Pancreas (tissue), 10 donors: ENCODE measurements at regions not wholly inside any gene's neighbourhood (a gene's known extent, or its start where the extent isn't known, plus 50 kb on each side); places are given as distances from the start of the nearest gene placed in this dataset.

Experiments used
- ATAC-seq, 4 donors: fragments of 200-7000 bp; cut with Tn5 transposase; one replicate each; pipeline versions ENCODE4 v1.8.0 to v1.9.1; 2020; ENCODE audit warnings: mild to moderate bottlenecking in 4 of 4, moderate library complexity in 4 of 4
- DNase-seq, 6 donors: peaks; one replicate each; pipeline ENCODE4 v3.0.0-alpha.2; 2020
- FAIRE-seq: peaks from 2 replicates; lab custom pipeline; 2012; peaks lifted over from hg19 to GRCh38; lab: Jason Lieb, UNC
- H3K27ac ChIP-seq, 4 donors: fragments of 200-600 bp; sonication (generic); 1 replicate in 3 of 4; 2 replicates in 1 of 4; pipeline versions ENCODE4 v1.5.0 to v1.8.0; 2020
- H3K27me3 ChIP-seq, 4 donors: fragments of 200-600 bp; one replicate each; pipeline ENCODE4 v1.8.0; 2021
- H3K36me3 ChIP-seq, 3 donors: fragments of 200-600 bp; sonication (generic) in 1 of 3; one replicate each; pipeline versions ENCODE4 v1.5.0 to v1.8.0; 2020 to 2021
- H3K4me1 ChIP-seq, 3 donors: fragments of 200-600 bp; one replicate each; pipeline ENCODE4 v1.8.0; 2021
- H3K4me3 ChIP-seq, 4 donors: fragments of 200-600 bp; sonication (generic) in 2 of 4; one replicate each; pipeline versions ENCODE4 v1.5.0 to v1.8.0; 2020 to 2021
- H3K9me3 ChIP-seq, 4 donors: fragments of 200-600 bp; one replicate each; pipeline ENCODE4 v1.8.0; 2021
- CTCF ChIP-seq, 4 donors: fragments of 200-600 bp; sonication (generic) in 3 of 4; IDR thresholded peaks; one replicate each; pipeline versions ENCODE4 v1.5.0 to v1.8.0; 2021; ENCODE audit warnings: antibody characterized with exemption in 4 of 4
- WGBS, 2 donors: extraction: QIAGEN DNeasy Blood & Tissue Kit; methylation state at CpG; one replicate each; pipeline ENCODE4 v1.1.7; 2013; 5-methylcytosine and 5-hydroxymethylcytosine counted together
- intact Hi-C, 3 donors: fragments of 100-400 bp; cut with DNase I; formaldehyde crosslinking; loops; one replicate each; pipeline versions ENCODE4 v1.11.1 to v1.14.2; 2022
- donor health status: healthy with polysubstance abuse.
- donor health status: DM: no; HTN: no; CAD: no; lungs with moderate emphysema.
- donor health status: DM: no; HTN: no; CAD: no.
- donor health status: control.
- donor health status: control.
- donor health status: Bipolar disorder and iron deficiency.
- donor health status: DM: yes; HTN: yes; CAD: no.
- donor health status: DM: no; HTN: no; CAD: no.
- donor health status: DM: no; HTN: no; CAD: no.
- donor health status: DM: yes; HTN: yes; CAD: no.

- Histone ChIP-seq H3K36me3 (no peaks in the 10 kb centered on the region), H3K4me1 (no peaks in the 10 kb centered on the region), H3K4me3 (no peak overlapping the region), H3K27me3 (peaks cover 0 to 5% (median 0%) of the 10 kb centered on the region in 4 donors), H3K9me3 (no peaks in the 10 kb centered on the region), H3K27ac (no peak overlapping the region)
- TF ChIP-seq CTCF (IDR thresholded peaks at IDR 0.05), result no peak
- no peak for ATAC-seq
- WGBS, 2 donors, result 60 to 61% methylated on average over 9 of the region's 9 CpGs
- no peak for DNase-seq
- intact Hi-C loops, result no loop called here
- FAIRE-seq, result no peak
Measured at GRCh38 chr4:14934704-14935390, 67.4 kb upstream of the CPEB2 start.

- H3K4me3 ChIP-seq, result no peak overlapping the region
- FAIRE-seq (no peak), ATAC-seq (no peak), DNase-seq (no peak)
- no peak overlapping the region for H3K27ac ChIP-seq
- TF ChIP-seq CTCF (IDR thresholded peaks at IDR 0.05), result no peak
- no peaks in the 10 kb centered on the region for H3K36me3 ChIP-seq
- 72 to 75% methylated on average over 7 of the region's 7 CpGs for WGBS, 2 donors
- H3K9me3 ChIP-seq, result no peaks in the 10 kb centered on the region
- intact Hi-C loops, result no loop called here
- H3K4me1 ChIP-seq, result no peaks in the 10 kb centered on the region
- H3K27me3 ChIP-seq, result peaks cover 0 to 3% (median 0%) of the 10 kb centered on the region in 4 donors
Measured at GRCh38 chr4:14943749-14944148, 58.5 kb upstream of the CPEB2 start.

- Histone ChIP-seq H3K27me3 (no peaks in the 10 kb centered on the region), H3K9me3 (no peaks in the 10 kb centered on the region), H3K27ac (no peak overlapping the region), H3K36me3 (no peaks in the 10 kb centered on the region), H3K4me1 (no peaks in the 10 kb centered on the region), H3K4me3 (no peak overlapping the region)
- no peak for FAIRE-seq
- no peak for DNase-seq
- intact Hi-C loops, result no loop called here
- no peak for TF ChIP-seq CTCF (IDR thresholded peaks at IDR 0.05)
- ATAC-seq, result no peak
Measured at GRCh38 chr4:14952352-14952751, 49.9 kb upstream of the CPEB2 start.
